ENCODE measurements at regions not wholly inside any gene's neighbourhood (a gene's known extent, or its start where the extent isn't known, plus 50 kb on each side); places are given as distances from the start of the nearest gene placed in this dataset.

DNA sequence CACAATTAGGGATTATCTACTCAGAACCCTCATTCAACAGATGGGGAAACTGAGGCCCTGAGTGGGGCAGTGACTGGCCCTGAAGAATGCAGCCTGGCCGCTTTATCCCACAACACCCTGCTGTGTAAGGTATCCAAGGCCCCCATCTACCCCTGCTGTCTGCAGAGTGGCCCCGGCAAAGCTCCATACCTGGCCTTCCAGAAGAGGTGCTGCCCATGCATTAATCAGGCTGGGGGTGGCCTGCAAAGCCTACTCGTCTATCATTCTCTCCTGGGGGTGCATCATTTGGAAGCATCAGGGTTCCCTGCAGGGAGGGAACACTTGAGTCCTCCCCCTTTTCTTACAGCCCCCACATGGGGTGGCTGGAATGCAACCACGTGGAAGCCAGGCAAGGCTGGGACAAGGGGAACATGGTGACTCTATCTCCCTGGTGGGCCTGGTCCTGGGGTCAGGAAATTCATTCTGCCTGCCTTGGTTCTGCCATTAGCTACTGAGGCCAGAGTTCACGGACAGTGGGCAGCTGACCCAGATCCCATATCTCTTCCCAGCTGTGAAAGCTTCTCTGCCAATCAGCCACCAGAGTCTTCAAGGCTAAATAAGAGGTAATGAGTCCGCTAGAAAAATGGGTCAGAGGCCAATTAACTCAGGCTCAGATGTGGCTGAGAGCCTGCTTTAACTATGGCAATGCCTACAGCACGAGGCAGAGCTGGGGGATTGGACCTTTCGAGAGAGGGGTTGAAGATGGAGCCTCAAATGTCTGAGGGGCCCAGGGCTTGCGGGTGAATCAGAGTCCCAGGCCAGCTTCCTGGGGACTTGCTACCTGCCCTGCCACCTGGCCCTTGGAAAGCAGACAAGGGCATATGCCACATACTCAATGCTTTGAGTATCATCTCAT lies 72.3 kb upstream of the TOX2 start:
- H3K4me1 ChIP-seq (ENCODE audit: insufficient read depth, low read length): no peaks in the 10 kb centered on the region
- no peak overlapping the region for H2BK20ac ChIP-seq (ENCODE audit: low read depth, low read length, poor library complexity, severe bottlenecking)
- H3K9me3 ChIP-seq (ENCODE audit: control insufficient read depth, low read depth, low read length): no peaks in the 10 kb centered on the region
- no peak overlapping the region for H2BK15ac ChIP-seq (ENCODE audit: low read depth, low read length)
- Mint-ChIP-seq H3K27ac (peak overlapping the region in 1 of 3 experiments; percentile 26; a peak in 1 of 7 replicates), H3K27me3 (ENCODE audit: low read depth) (peaks cover 1% of the 10 kb centered on the region; the same call in 1 of the 2 replicates), H3K4me3 (no peak overlapping the region), H3K4me1 (peaks cover 8 to 9% of the 10 kb centered on the region in 2 experiments; a peak in 3 of 4 replicates), H3K9me3 (no peaks in the 10 kb centered on the region), H3K36me3 (ENCODE audit: insufficient read depth in 1 of 3, low read depth in 3 of 3) (peaks cover 0 to 1% (median 0%) of the 10 kb centered on the region in 3 experiments; a peak in 1 of 7 replicates)
- no peaks in the 10 kb centered on the region for H3K27me3 ChIP-seq (ENCODE audit: insufficient read depth, low read length)
- H2BK120ac ChIP-seq (ENCODE audit: low read depth, low read length, poor library complexity, severe bottlenecking): no peak overlapping the region
- H4K5ac ChIP-seq (ENCODE audit: insufficient read length, low read depth, low read length): no peak overlapping the region
- no peaks in the 10 kb centered on the region for H4K20me1 ChIP-seq (ENCODE audit: control insufficient read depth, insufficient read depth, insufficient read length)
- no peak overlapping the region for H3K56ac ChIP-seq (ENCODE audit: insufficient read length, low read depth, low read length)
- no peaks in the 10 kb centered on the region for H3K79me1 ChIP-seq (ENCODE audit: insufficient read depth, low read depth, low read length, poor library complexity, severe bottlenecking)
- no peak overlapping the region for H3K9ac ChIP-seq (ENCODE audit: extremely low read depth, insufficient read length, low read length)
- H3K27ac ChIP-seq (ENCODE audit: insufficient read length, low read depth, low read length): no peak overlapping the region
- H2AFZ ChIP-seq (ENCODE audit: low read length): no peak overlapping the region
- no peak overlapping the region for H4K8ac ChIP-seq (replicated peaks; ENCODE audit: insufficient read length, low read depth, low read length)
- no peak overlapping the region for H3T11ph ChIP-seq (ENCODE audit: low read length)
- H3K4ac ChIP-seq (ENCODE audit: low read depth, low read length): no peak overlapping the region
- no peak overlapping the region for H3K18ac ChIP-seq (ENCODE audit: insufficient read length, low read depth, low read length)
- no peak overlapping the region for H3K4me2 ChIP-seq (ENCODE audit: insufficient read depth, insufficient read length, low read length)
- no peak overlapping the region for H2BK12ac ChIP-seq (ENCODE audit: insufficient read length, low read depth, low read length)
- H2AK5ac ChIP-seq (ENCODE audit: insufficient read length, low read length): no peak overlapping the region
- no peaks in the 10 kb centered on the region for H3K23me2 ChIP-seq (ENCODE audit: insufficient read length, low read depth, low read length, poor library complexity, severe bottlenecking)
- H4K91ac ChIP-seq (ENCODE audit: insufficient read length, low read depth, low read length): no peak overlapping the region
- H3K14ac ChIP-seq (ENCODE audit: insufficient read depth, low read length): no peak overlapping the region; the same call in 1 of the 2 replicates
- H3K23ac ChIP-seq (ENCODE audit: insufficient read length, low read depth, low read length): no peak overlapping the region
- no peak for DNase-seq
- no peak overlapping the region for H2BK5ac ChIP-seq (ENCODE audit: insufficient read length, low read length)
- no peaks in the 10 kb centered on the region for H3K79me2 ChIP-seq (ENCODE audit: insufficient read depth, low read length)
- no CpG with 5 or more reads among the region's 9 CpGs for WGBS (ENCODE audit: extremely low coverage, insufficient read length, low lambda C conversion rate)
- TF ChIP-seq, protein P1, sequence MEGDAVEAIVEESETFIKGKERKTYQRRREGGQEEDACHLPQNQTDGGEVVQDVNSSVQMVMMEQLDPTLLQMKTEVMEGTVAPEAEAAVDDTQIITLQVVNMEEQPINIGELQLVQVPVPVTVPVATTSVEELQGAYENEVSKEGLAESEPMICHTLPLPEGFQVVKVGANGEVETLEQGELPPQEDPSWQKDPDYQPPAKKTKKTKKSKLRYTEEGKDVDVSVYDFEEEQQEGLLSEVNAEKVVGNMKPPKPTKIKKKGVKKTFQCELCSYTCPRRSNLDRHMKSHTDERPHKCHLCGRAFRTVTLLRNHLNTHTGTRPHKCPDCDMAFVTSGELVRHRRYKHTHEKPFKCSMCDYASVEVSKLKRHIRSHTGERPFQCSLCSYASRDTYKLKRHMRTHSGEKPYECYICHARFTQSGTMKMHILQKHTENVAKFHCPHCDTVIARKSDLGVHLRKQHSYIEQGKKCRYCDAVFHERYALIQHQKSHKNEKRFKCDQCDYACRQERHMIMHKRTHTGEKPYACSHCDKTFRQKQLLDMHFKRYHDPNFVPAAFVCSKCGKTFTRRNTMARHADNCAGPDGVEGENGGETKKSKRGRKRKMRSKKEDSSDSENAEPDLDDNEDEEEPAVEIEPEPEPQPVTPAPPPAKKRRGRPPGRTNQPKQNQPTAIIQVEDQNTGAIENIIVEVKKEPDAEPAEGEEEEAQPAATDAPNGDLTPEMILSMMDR (conservative IDR thresholded peaks at IDR 0.05): no peak
